NCI-H510A treated with DMSO at 0.1 percent for 48 hours (cell line): ENCODE measurements at regions not wholly inside any gene's neighbourhood (a gene's known extent, or its start where the extent isn't known, plus 50 kb on each side); places are given as distances from the start of the nearest gene placed in this dataset.

ENCODE experiments used
- DNase-seq: peaks from one replicate; lab custom pipeline; 2025; lab: John Stamatoyannopoulos, UW

DNA sequence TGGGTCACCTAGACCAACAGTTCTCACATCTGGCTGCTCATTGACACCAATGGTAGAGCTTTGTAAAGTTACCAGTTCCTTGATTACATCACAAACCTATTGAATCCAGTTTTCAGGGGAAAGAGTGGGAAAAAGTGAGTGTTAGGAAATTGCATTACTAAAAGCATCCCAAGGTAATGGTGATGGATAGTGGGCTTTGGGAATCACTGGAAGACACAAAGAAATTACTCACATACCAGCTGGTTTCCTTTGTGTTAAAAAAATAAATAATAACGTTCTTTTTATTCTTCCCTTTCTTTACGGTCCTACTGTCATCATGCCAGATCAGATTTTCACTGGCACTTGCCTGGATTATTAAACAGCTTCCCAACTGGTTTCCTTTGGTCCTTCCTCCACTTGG, 370.7 kb downstream of the RFPL4B start:
- DNase-seq, result no peak

DNA sequence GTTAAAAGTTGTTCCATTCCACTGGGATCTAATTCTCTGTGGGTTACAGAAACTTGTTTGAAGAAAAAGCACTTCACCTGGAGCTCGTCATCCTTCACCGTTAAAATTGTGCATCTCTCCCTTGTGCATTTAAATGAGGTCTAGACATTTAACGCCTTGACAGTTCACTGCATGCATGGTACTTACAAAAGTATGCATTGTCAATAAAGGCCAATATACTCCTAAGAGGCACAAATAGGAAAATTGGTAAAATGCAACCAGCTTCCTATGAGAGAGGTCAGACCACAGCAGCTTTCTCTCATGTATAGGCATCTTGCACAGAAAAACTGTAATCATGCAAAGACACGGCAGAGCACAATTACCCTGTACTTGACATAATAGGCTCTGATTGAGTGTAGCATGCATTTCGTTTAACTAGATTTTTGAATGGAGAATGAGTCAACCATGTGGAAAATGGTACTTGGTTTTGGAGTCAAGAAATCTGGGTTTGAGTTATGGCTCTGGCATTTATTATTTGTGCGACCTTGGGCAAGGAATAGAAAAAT, 378.5 kb downstream of the RFPL4B start:
- no peak for DNase-seq

DNA sequence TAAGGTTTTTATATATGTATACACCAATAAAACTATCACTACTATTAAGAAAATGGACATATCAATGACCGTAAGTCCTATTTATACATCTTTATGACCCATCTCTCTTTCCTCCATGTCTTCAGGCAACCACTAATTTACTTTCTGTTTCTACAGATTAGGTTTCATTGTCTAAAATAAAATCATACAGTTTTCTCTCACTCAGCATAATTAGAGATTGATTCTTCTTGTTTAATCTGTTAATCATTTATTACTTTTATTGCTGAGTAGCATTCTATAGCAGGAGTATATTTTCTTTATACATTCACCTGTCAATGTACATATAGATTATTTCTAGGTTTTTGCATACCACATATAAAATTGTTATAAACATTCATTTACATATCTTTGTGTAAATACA, 388.0 kb downstream of the RFPL4B start:
- no peak for DNase-seq

DNA sequence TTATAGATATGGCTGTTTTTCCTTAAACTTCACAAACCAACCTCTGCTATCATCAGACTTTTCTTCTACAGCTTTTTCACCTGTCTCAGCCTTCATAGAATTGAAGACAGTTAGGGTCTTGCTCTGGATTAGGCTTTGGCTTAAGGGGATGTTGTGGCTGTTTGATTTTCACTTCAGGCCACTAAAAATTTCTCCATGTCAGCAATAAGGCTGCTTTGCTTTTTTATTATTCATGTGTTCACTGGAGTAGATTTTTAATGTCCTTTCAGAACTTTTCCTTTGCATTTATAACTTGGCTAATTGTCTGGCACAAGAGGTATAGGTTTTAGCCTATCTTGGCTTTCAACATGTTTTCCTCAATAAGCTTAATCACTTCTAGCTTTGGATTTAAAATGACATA, 392.6 kb downstream of the RFPL4B start:
- no peak for DNase-seq

DNA sequence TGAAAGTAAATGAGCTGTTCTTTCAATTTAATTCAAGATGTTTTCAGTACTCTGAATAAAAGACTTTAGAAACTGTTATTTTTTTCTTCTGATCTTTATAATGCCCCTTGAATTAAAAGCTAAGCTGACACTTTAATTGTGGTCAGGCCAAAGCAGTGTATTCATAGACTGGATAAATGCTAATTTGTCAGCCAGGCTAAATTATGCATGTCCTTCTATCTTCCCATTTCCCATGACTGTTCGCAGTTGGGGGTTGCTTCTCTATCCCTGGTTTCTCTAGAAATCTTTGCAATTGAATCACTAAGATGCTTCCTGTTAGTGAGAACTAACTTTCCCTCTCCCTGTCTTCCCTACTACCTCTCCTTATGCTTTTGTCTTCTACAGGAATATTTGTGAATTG, 396.2 kb downstream of the RFPL4B start:
- no peak for DNase-seq

DNA sequence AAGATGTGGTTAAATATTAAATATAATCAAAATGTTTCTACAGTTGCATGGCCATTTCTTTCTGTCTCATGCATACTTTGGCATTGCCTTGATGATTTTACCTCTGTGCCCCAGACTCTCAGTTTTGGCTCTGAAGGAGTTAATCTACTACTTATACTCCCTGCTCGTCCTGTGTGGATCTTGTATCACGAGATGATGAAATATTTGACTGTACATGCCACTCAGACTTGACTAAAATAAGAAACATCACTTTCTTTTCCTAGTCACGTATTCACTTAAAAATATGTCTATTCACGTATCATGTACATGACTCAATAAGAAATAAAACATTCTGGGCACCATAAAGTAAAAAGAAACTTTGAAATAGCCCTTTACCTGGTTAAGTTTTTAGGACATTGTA, 397.7 kb downstream of the RFPL4B start:
- no peak for DNase-seq

DNA sequence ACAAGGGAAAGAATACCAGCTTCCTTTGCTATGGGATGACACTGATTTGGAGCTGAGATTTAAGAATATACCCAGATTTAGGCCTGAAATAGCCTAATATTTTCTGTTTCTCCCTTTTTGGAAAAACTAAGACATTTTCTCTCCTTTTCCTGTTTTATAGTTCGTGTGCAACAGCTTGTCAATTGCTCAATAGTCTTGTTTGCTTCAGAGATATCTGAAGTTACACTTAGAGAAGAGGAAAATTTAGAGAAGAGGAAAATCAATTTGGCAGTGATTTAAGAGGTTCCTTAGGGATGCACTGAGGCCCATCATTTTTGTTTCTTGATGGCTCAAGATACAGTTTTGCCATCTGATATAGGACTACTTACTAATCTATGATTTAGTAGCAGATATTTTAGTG, 398.6 kb downstream of the RFPL4B start:
- DNase-seq, result no peak

DNA sequence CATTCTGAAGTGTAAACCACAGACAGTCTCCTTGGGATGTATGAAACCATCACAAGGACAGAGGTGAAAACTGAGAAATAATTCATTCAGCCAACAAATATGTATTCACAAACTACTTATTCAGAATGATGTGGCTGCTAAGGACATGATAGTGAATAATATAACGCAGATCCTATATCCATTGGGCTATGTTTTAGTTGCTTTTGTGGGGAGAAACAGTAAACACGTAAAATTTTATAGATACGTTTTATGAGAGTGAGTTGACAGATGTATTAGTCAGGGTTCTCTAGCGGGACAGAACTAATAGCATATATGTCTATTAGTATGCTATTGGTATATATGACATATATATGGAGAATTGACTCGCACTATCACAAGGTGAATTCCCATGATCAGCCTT, 402.5 kb downstream of the RFPL4B start:
- no peak for DNase-seq

DNA sequence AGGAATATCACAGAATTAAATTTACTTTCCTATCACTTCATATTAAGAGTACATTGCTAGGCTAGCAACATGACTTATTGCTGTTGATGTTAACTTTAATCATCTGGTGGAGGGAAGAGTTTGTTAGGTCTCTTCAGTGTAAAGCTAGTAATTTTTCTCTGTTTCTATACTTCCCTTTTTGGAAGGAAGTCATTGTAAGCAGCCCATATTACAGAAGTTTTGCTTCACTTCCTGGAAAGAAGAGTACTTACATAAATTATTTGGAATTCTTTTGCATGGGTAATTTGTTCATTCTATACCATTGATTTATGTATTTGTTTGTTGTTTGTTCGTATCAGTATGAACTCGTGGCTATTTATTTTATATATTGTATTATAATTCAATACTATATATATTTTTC, 405.2 kb downstream of the RFPL4B start:
- DNase-seq, result no peak

DNA sequence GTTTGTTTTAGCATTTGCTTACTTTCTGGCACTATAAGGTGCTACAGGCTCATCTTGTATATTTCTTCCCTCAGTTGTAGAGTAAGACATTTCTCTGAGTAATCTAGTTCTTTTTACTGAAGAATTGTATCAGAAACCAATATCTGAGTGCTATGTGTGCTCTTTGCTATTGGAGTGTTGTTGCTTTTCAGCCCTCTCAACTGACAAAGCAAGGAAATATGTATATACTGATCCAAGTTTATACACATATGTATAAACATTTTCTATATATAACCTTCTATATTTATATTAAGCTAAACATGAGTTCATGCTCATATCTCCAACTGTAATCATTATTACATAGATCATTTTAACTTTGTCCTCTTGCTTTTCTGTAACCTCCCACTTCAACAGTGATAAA, 405.7 kb downstream of the RFPL4B start:
- no peak for DNase-seq

DNA sequence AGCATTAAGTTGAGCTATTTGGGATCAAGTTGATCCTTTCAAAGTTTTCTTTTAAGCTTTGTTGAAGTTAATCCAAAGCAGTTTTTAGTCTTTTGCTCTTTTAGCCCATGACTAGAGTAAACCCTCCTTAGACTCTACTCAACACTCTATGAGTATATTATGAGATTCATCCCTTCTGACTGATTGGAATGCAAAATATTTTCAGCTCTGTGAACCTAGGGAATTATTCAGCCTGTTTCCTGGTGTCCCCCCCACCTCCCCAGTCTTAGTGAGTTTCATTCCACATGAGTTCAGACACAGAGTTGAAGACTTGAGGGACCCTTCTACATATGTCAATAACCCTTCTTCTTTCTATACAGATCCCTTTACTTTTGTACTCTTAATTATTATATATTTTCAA, 413.7 kb downstream of the RFPL4B start:
- no peak for DNase-seq

DNA sequence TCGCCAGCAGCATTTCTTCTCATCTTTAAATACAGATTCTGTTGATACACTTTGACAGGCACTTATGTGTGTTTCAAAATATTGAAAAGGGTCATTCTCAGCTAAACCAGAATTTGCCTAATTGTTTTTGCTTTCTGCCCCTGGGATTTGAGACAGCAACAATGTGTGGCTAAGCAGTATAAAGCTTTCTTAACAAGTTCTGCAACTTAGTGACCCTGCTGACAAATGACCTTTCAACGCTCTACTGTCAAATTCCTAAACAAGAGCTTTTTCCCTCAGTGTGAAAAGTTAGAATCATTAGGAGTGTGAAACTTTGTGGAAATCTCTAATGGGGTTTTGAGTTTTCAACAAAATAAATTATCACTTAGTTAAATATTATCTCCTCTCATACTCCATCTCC, 414.6 kb downstream of the RFPL4B start:
- no peak for DNase-seq

DNA sequence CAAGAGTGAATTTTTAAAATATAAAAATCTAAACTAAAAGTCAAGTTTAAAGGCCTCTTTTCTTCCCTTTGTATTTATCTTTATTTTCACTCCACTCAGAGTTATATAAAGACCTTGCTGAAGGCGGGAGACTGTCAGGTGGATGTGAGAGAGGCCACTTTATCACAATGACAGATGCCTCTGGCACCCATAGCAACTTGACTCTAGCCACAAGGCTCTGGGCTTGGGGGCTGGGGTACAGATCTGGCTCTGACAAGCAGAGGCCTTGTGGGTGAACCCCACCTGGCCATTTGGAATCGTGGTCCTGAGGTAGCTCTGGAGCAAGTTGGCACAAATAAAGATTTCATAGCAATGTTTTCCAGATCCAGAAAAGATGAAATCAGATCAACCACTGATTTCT, 417.2 kb downstream of the RFPL4B start:
- DNase-seq, result no peak

DNA sequence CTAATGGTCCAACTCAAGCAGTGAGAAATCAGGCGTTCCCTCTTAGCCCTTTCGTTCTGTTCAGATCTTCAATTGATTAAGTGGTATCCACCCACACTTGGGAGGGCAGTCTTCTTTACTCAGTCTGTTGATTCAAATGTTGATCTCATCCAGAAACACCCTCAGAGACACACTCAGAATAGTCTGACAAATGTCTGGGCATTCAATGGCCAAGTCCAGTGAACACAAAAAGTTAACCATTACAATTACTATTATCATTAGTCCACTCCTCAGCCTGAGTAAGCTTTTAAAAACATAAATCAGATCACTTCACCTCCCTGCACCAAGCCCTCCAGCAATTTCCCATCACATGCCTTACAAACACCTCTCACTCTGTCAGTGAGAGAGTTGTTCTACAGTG, 423.2 kb downstream of the RFPL4B start:
- peak; percentile 5 for DNase-seq

DNA sequence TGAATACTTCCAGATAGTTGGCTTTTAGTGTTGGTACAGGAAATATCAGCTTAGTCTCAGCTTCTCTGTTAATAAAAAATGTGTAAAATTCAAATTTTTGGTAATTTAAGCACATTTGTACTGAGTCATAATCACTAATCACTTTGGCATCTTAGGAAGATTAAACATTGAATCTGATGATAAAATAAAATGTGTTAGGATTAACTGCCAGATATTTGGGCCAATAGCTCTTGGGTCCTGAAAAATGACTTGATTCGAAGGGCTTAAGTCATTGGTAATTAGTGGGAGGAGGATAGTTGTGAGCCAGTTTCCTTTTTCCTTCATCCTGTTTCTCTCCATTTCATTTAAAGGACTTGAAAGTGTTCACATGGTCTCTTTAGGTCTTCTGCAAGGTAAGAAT, 426.1 kb downstream of the RFPL4B start:
- DNase-seq, result no peak

DNA sequence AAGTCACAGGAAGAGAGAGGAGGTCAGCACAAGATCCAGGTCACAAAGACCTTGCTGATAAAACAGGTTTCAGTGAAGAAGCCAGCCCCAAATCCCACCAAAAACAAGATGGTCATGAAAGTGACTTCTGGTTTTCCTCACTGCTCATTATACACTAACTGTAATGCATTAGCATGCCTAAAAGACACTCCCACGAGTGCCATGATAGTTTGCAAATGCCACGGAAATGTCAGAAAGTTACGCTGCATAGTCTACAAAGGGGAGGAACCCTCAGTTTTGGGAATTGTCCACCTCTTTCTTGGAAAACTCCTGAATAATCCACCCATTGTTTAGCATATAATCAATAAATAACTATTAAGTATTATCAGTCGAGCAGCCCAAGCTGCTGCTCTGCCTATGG, 427.2 kb downstream of the RFPL4B start:
- no peak for DNase-seq

DNA sequence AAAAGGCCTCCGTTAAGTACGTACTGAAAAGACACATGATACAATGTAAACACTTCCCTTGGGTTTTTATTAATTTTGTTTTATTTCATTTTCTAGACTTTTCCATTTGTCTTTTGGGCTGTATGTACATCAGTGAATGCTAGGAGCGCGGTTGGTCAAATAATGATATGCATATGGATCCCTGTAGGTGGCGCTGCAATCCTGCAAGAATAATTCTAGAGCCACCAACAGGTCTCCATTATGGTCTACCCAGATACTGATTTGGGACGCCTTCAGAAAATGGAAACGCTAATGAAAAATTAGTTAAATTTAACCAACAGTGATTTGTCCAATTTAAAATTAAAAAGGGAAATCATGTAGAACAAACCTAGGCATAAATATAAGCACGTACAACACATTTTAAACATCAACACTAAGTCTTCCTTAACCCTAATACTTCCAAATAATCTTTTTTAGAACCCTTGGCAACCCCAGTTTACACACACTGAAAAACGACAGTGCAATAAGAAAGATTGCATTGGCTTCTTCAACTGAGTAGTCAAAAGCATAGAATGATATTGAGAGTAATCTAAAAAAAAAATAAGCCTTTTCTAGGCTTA, 433.5 kb downstream of the RFPL4B start:
- DNase-seq, result peak; percentile 4

DNA sequence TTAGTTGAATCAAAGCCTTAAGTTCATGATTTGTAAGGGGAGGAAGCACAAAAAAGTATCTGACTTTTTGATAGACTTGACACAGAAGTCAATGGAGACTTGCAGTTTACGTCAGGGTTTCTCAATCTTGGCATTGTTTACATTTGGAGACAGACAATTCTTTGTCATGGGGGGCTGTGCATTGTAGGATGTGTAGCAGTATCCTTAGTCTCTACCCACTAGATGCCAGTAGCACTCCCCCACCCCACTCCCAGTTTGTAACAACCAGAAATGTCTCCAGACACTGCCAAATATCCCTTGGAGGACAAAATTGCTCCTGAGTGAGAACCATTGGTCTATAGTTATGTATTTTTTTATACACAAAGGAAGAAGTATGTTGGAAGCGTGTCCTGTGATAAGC, 434.1 kb downstream of the RFPL4B start:
- DNase-seq, result no peak

DNA sequence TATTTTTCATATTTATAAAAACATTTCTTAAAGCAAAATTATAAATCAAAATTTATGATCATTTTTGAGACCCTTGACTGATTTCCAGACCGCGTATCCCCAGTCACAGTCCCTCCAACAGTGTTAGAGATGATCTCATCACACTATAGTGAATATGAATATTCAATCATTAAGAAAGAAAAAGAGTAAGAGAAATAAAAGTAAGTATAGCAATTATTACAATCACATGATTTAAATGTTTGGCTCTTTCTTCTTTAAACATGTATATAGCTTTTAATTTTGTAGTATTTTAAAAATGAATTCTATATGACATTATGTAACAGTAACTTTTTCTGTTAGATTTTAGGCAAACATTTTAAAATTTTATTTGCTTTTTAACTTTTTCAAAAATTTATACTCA, 438.3 kb downstream of the RFPL4B start:
- no peak for DNase-seq

DNA sequence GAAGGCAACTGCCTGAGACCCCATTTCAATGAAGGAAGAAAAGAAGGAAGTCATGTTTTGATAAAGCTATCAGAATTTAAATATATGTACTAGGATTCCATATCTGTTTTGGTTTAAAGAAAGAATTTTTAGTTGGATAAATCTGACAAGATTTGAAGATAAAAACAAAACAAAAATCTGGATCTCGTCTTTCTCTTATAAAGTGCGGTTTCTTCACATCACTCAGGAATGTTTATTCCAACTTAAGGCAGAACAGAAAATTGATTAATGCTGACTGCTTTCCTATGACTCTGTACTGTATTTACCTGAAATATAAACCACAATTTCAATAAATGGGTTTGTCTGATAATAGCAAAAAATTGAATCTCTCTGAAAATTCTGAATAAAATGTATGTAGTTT, 439.7 kb downstream of the RFPL4B start:
- no peak for DNase-seq

DNA sequence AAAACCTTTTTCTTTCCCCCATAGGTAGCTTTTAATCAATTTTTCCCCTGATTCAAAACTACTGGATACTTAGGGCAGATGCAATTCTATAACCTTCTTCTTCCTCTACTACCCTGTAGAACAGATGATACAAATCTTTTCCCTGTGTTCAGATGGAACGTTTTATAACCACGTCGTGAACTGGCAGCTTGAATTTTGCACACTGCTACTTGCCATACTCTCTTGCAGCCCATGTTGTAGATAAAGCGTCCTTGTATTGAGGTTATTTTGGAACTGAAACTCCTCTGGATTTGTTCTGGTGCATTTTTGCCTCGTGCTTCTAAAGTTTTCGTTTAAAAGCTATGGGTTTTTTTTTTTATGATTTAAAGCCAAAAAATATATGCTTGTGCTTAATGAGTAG, 440.2 kb downstream of the RFPL4B start:
- DNase-seq, result no peak

DNA sequence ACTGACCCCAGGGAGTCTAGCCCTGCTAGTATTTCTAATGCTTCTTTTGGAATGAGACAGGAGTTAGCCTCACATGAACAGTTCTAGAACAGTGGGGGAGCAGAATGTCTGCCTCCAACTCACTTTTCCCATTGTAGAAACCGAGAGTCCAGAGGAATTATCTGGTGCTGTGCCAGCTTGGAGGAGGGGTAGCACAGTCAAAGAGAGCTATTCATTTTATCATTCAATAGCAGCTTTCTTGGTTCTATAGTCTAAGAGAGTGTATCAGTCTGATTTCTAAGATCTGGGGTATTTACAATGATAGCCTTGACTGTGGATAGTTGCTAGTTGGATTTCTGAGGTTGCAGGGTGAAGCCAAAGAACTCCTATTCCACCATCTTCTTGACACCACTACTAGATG, 448.2 kb downstream of the RFPL4B start:
- no peak for DNase-seq

DNA sequence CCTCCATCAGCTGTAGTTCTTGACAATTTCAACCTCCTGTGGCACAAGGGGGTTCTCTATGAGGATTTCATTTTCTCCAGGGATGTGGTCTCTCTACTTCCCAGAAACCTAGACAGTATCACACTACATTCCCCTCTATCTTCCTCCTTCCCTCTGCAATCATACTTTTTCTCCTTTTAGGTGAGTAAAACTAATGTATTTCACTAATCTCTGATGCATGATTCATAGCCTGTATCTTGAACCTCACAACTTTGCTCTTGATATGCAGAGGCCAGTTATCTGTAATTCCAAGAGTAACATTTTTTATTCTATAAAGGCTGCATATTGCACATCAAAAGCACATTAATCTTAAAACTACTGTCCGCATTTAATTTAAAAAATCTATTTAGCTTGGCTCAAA, 449.6 kb downstream of the RFPL4B start:
- DNase-seq, result no peak

DNA sequence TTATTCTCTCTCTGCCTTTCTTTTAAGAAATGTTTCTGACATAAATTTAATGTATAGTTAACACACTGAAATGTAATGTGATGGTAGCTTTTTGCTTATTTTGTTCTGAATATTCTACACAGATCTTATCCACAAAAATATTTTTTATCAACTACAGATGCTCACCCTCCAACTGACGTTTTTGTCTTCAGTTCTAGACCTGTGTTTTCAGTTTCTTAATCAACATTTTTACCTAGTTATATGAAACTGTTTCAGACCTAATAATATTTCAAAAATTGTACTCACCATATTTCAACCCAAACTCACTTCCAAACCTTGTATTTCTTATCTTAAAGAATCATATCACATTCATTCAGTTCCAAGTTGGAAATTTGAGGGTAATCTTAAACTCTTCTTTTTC, 452.8 kb downstream of the RFPL4B start:
- DNase-seq, result no peak

DNA sequence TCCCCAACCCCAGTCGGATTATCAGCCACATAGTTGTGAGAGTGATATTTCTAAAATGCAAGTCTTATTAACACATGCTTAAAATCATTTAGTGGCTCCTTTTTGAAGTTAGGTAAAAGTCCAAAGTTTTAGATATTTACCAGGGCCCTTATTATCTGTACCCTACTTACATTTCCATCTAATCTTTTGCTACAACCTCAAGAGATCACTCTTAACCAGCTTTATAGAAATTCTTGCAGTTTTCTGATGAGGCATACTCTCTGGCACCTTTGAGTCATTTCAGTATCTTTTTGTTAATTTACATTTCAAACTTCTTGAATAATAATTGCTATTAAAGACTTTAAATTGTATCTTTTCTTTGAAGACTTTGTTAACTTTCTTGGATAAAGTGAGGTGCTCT, 453.3 kb downstream of the RFPL4B start:
- DNase-seq, result no peak
